ENCODE measurements at regions not wholly inside any gene's neighbourhood (a gene's known extent, or its start where the extent isn't known, plus 50 kb on each side); places are given as distances from the start of the nearest gene placed in this dataset.
"Not testable (repeated sequence)": the region's sequence is repeated elsewhere in the genome, so short reads cannot be mapped to it uniquely, and the experiment has no call there.

DNA sequence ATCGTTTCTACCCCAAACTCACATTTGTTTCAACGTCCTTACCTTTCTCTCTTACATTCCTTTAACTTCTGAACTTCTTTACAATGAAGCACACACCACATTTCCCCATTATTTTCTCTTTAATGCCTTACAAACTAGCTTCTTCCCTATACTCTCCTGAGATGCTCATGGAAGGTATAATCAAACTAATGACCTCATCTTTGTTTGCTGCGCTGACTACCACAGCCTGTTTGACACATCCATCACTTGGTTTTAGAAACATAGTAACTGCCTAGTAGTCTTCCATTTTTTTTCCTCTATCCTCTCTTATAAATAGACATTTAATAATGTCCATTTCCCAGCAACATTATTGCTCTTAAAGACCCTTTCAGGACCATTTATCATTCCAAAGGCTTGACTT is 230.5 kb upstream of the LRTM1 start:
- DNase-seq (ENCODE audit: low read depth in 3 of 3) = no peak

DNA sequence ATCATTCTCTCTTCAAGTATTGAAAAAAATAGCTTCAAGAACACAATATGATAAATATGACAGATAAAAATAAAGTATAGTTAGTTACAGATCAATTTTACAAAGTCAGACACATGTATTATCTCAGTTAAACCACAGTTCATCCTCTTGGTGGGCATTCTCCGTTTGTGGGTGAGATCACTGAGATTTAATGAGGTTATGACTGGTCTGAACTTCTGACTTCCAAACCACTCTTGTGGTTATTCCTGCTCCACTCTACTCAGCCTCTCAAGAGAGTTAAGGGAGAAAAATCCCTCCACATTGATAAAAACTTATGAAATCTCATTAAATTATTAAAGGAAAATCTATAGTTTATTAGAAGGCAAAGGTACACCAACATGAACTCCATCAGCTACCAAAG is 229.9 kb upstream of the LRTM1 start:
- DNase-seq (ENCODE audit: low read depth in 3 of 3) = no peak

DNA sequence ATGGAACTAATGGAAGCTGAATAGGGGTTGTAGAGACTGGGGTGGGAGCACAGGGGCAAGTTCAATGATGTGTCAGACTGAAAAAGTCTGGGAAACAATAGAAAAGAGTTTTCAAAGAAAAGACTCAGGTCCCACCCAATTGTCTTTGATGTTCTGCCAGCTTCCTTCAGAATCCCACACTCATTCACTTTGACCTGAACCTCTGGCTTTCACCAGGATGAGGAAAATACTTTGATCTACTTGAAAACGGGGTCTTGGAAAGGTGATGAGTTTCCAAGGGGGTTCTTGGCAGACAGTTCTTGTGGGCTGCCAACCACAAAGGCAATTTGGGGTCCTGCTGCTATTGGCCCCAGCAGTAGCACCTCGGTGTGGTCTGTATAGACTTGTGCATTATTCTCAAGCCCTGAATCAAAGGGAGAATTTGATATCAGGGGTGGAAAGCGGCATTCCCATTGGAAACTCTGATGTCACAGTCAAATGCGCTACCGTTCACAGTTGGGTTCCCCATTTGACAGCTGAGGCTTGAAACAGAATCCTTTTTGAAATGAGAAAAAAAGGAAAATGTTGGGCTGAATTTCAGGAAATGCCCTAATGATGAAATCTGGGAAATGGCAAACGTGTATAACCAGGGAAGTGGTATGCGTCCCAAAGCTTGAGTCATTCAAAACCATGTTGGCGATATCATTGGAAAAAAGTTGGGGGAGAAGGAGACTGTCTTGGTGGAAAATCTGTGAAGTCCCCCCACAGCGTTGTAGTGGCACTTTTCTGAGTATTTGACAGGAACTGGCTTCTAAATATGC is 229.2 kb upstream of the LRTM1 start:
- DNase-seq (ENCODE audit: low read depth in 3 of 3) = no peak

- DNase-seq (ENCODE audit: low read depth in 3 of 3) = no peak
These were observed 220.2 kb upstream of the LRTM1 start for GRCh38 chr3:55147856-55148720.

- no peak for DNase-seq (ENCODE audit: low read depth in 3 of 3)
These were observed 219.5 kb upstream of the LRTM1 start for GRCh38 chr3:55147406-55147805.

DNA sequence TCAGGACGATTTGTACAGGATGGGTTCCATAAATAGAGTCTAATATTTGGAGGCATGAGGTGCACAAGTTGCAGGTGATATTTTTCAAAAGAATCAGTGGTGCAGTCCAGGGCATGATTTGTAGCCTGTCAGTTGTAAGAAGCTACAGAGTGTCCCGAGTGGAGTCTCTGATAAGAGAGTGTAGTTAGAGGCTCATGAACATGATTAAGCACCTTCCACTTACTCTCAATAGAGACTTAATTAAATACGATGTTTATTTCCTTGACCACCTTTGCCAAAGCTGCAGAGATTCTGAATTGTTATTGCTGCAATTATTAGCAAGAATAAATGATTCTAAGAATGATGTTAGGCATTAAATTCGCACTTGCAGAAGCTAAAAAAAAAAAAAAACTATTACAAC is 218.4 kb upstream of the LRTM1 start:
- no peak for DNase-seq (ENCODE audit: low read depth in 3 of 3)

- no peak for DNase-seq (ENCODE audit: low read depth in 3 of 3)
These were observed 216.3 kb upstream of the LRTM1 start for GRCh38 chr3:55144015-55144673.

DNA sequence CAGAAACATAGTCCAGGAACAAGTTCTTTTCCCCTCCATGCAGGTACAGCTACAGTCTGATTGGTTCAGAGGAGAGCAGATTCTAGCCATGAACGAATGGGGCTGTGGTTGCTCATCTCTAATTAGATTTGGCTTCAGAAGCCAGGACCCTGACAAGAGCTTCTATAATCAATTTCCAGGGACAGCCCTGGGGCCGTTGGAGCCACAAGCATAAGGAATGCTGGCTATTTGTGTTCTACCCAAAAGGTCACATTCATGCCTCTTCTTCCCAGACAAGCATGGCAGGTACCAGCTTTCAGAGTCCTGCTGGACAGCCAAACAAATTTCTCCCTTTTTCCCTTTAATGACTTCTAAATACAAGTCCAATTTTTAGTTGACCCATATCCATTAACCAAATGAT is 215.5 kb upstream of the LRTM1 start:
- no peak for DNase-seq (ENCODE audit: low read depth in 3 of 3)

GRCh38 chr3:55136291-55136690 is 208.4 kb upstream of the LRTM1 start:
- DNase-seq (ENCODE audit: low read depth in 3 of 3) = not testable (repeated sequence)

GRCh38 chr3:55128225-55128823 is 200.5 kb upstream of the LRTM1 start:
- no peak for DNase-seq (ENCODE audit: low read depth in 3 of 3)

DNA sequence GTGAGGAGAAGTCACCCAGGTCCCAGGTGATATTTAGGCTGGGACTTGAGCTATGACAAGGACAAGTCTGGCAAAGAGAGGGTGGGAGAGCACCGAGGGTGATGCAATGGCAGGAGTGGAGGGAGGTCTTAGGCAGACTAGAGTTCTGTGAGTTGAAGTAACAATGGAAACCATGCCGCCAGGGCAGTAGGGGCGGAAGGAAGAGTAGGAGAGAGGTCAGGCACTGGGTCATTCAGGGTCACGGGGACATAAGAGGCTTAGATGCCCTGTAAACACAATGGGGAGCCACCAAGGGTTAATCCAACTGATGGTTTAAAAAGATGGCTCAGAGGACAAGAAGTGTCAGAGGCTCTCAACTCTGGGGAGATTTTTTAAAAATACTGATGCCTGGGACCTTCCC is 199.7 kb upstream of the LRTM1 start:
- DNase-seq (ENCODE audit: low read depth in 3 of 3) = no peak

- DNase-seq (ENCODE audit: low read depth in 3 of 3) = no peak
These were observed 196.5 kb upstream of the LRTM1 start for GRCh38 chr3:55124371-55124770.
